Endothelial cell (in vitro differentiated cells): ENCODE measurements at regions not wholly inside any gene's neighbourhood (a gene's known extent, or its start where the extent isn't known, plus 50 kb on each side); places are given as distances from the start of the nearest gene placed in this dataset.

Experiments used
- DNase-seq: peaks from one replicate; pipeline ENCODE4 v3.0.0; 2021; ENCODE audit warnings: low spot score
- H3K27ac Mint-ChIP-seq: one replicate; pipeline ENCODE4 v1.8.0; 2021; ENCODE audit warnings: mixed read lengths, inconsistent platforms; ENCODE audit not compliant: unreplicated experiment
- H3K27me3 Mint-ChIP-seq: one replicate; pipeline ENCODE4 v1.8.0; 2021; ENCODE audit warnings: mild to moderate bottlenecking, moderate library complexity, mixed read lengths, inconsistent platforms; ENCODE audit not compliant: unreplicated experiment
- H3K36me3 Mint-ChIP-seq: one replicate; pipeline ENCODE4 v1.8.0; 2021; ENCODE audit warnings: mild to moderate bottlenecking, low read depth, mixed read lengths, inconsistent platforms; ENCODE audit not compliant: unreplicated experiment
- H3K4me1 Mint-ChIP-seq: one replicate; pipeline ENCODE4 v1.8.0; 2021; ENCODE audit warnings: mild to moderate bottlenecking, mixed read lengths, inconsistent platforms; ENCODE audit not compliant: unreplicated experiment
- H3K4me3 Mint-ChIP-seq: one replicate; pipeline ENCODE4 v1.8.0; 2021; ENCODE audit warnings: mild to moderate bottlenecking, mixed read lengths, inconsistent platforms; ENCODE audit not compliant: unreplicated experiment
- H3K9me3 Mint-ChIP-seq: one replicate; pipeline ENCODE4 v1.8.0; 2021; ENCODE audit warnings: mixed read lengths, inconsistent platforms; ENCODE audit not compliant: unreplicated experiment
- CTCF ChIP-seq: fragments of 200-600 bp; sonication (generic); IDR thresholded peaks from one replicate; pipeline ENCODE4 v1.5.0; 2021; ENCODE audit warnings: antibody characterized with exemption; ENCODE audit not compliant: unreplicated experiment

- DNase-seq: no peak
- no peaks in the 10 kb centered on the region for H3K9me3 Mint-ChIP-seq
- no peak for TF ChIP-seq CTCF
- peaks cover 2% of the 10 kb centered on the region for H3K27me3 Mint-ChIP-seq
- H3K27ac Mint-ChIP-seq: no peak overlapping the region
- H3K36me3 Mint-ChIP-seq: no peaks in the 10 kb centered on the region
- no peaks in the 10 kb centered on the region for H3K4me1 Mint-ChIP-seq
- no peak overlapping the region for H3K4me3 Mint-ChIP-seq
Measured at GRCh38 chr1:163974120-163974519, 584.9 kb upstream of the PBX1 start.

- Mint-ChIP-seq H3K27ac (no peak overlapping the region), H3K4me1 (no peaks in the 10 kb centered on the region), H3K27me3 (no peaks in the 10 kb centered on the region), H3K9me3 (no peaks in the 10 kb centered on the region), H3K36me3 (no peaks in the 10 kb centered on the region), H3K4me3 (no peak overlapping the region)
- no peak for TF ChIP-seq CTCF
- DNase-seq: no peak
Measured at GRCh38 chr1:163980394-163980793, 578.6 kb upstream of the PBX1 start.

GRCh38 chr1:163981500-163982030 is 577.4 kb upstream of the PBX1 start:
- no peak overlapping the region for H3K27ac Mint-ChIP-seq
- no peak for DNase-seq
- TF ChIP-seq CTCF: no peak
- H3K36me3 Mint-ChIP-seq: no peaks in the 10 kb centered on the region
- no peaks in the 10 kb centered on the region for H3K9me3 Mint-ChIP-seq
- no peaks in the 10 kb centered on the region for H3K27me3 Mint-ChIP-seq
- H3K4me1 Mint-ChIP-seq: no peaks in the 10 kb centered on the region
- H3K4me3 Mint-ChIP-seq: no peak overlapping the region

- no peak for TF ChIP-seq CTCF
- Mint-ChIP-seq H3K27ac (no peak overlapping the region), H3K4me1 (no peaks in the 10 kb centered on the region)
Measured at GRCh38 chr1:163983097-163983496, 575.9 kb upstream of the PBX1 start.

GRCh38 chr1:163985700-163986099 is 573.3 kb upstream of the PBX1 start:
- DNase-seq: no peak
- H3K36me3 Mint-ChIP-seq: no peaks in the 10 kb centered on the region
- no peak overlapping the region for H3K4me3 Mint-ChIP-seq
- no peaks in the 10 kb centered on the region for H3K27me3 Mint-ChIP-seq
- H3K27ac Mint-ChIP-seq: no peak overlapping the region
- H3K9me3 Mint-ChIP-seq: no peaks in the 10 kb centered on the region
- no peak for TF ChIP-seq CTCF
- H3K4me1 Mint-ChIP-seq: no peaks in the 10 kb centered on the region

More at GRCh38 chr1:163983097-163983496, 575.9 kb upstream of the PBX1 start:
- H3K4me3 Mint-ChIP-seq: no peak overlapping the region
- no peaks in the 10 kb centered on the region for H3K27me3 Mint-ChIP-seq
- no peaks in the 10 kb centered on the region for H3K9me3 Mint-ChIP-seq
- no peak for DNase-seq
- no peaks in the 10 kb centered on the region for H3K36me3 Mint-ChIP-seq
